ENCODE measurements at regions not wholly inside any gene's neighbourhood (a gene's known extent, or its start where the extent isn't known, plus 50 kb on each side); places are given as distances from the start of the nearest gene placed in this dataset.

- TF ChIP-seq, protein P1, sequence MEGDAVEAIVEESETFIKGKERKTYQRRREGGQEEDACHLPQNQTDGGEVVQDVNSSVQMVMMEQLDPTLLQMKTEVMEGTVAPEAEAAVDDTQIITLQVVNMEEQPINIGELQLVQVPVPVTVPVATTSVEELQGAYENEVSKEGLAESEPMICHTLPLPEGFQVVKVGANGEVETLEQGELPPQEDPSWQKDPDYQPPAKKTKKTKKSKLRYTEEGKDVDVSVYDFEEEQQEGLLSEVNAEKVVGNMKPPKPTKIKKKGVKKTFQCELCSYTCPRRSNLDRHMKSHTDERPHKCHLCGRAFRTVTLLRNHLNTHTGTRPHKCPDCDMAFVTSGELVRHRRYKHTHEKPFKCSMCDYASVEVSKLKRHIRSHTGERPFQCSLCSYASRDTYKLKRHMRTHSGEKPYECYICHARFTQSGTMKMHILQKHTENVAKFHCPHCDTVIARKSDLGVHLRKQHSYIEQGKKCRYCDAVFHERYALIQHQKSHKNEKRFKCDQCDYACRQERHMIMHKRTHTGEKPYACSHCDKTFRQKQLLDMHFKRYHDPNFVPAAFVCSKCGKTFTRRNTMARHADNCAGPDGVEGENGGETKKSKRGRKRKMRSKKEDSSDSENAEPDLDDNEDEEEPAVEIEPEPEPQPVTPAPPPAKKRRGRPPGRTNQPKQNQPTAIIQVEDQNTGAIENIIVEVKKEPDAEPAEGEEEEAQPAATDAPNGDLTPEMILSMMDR (IDR thresholded peaks at IDR 0.05) = no peak
- no peak for TF ChIP-seq POLR2A (IDR thresholded peaks at IDR 0.05)
Measured at GRCh38 chr2:125543968-125544514, 1111.9 kb upstream of the GYPC start.
